ENCODE measurements at regions not wholly inside any gene's neighbourhood (a gene's known extent, or its start where the extent isn't known, plus 50 kb on each side); places are given as distances from the start of the nearest gene placed in this dataset.

DNA sequence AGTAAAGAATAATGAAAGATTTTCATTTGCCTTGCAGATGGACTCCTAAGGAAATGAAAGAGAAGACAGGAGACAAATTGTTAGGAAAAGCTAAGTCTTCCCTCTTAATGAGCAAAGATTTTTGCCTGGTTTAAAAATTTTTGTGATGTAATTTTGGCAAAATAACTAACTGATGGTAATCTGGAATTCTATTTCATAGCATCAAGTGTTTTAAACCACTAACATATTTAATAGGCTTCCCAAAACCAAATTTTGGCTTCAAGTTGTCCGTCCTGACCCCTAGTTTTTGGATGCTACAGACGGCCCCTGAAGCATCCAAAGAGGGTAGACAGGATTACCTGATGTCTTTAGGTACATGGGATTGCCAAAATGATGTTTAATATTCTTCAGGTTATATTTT is 124.3 kb downstream of the TPBG start:
- TF ChIP-seq CTCF (IDR thresholded peaks at IDR 0.05; ENCODE audit: insufficient read depth, low read depth, low read length) (no peak), EZH2 (IDR thresholded peaks at IDR 0.05; ENCODE audit: insufficient read depth, low read length) (no peak)
